Body of pancreas (tissue), 4 donors: ENCODE measurements at regions not wholly inside any gene's neighbourhood (a gene's known extent, or its start where the extent isn't known, plus 50 kb on each side); places are given as distances from the start of the nearest gene placed in this dataset.
A peak's percentile ranks its signal among the peaks of the same experiment; 100 is the strongest.

ENCODE experiments used
- ATAC-seq: fragments of 150-250 bp; one replicate; pipeline ENCODE4 v1.9.1; 2016
- DNase-seq, 4 donors: peaks; one replicate each; pipeline ENCODE4 v3.0.0-alpha.2; 2019
- H3K27ac ChIP-seq, 4 donors: fragments of 200-600 bp; sonication (generic); 1 replicate in 3 of 4; 2 replicates in 1 of 4; pipeline versions ENCODE4 v1.5.1 to v1.6.1; 2016 to 2019; ENCODE audit warnings: mild to moderate bottlenecking in 1 of 4, mixed read lengths in 1 of 4, moderate library complexity in 1 of 4
- H3K27me3 ChIP-seq, 2 donors: fragments of 200-600 bp; sonication (generic); one replicate each; pipeline ENCODE4 v1.6.0; 2016; ENCODE audit warnings: mild to moderate bottlenecking in 1 of 2
- H3K36me3 ChIP-seq, 2 donors: fragments of 200-600 bp; sonication (generic); replicated peaks in 1 of 2; 2 replicates each; pipeline ENCODE4 v1.5.1; 2016; ENCODE audit warnings: low read depth in 2 of 2; ENCODE audit not compliant: insufficient read depth in 1 of 2
- H3K4me1 ChIP-seq: fragments of 200-600 bp; sonication (generic); one replicate; pipeline ENCODE4 v1.6.0; 2016
- H3K4me3 ChIP-seq, 2 donors: fragments of 200-600 bp; sonication (generic); 1 replicate in 1 of 2; 2 replicates in 1 of 2; pipeline ENCODE4 v1.5.1; 2016 to 2019
- H3K9me3 ChIP-seq, 3 donors: fragments of 200-600 bp; sonication (generic); 1 replicate in 2 of 3; 2 replicates in 1 of 3; pipeline ENCODE4 v1.5.1; 2016
- CTCF ChIP-seq, 7 experiments: fragments of 450-650 bp in 4 of 7; fragments of 200-600 bp in 3 of 7; sonication (generic) in 3 of 7; IDR thresholded peaks; one replicate each; pipeline ENCODE4 v1.5.1; 2016 to 2019; ENCODE audit warnings: antibody characterized with exemption in 7 of 7
- POLR2A ChIP-seq, 3 donors: fragments of 450-650 bp; IDR thresholded peaks; one replicate each; pipeline ENCODE4 v1.6.1; 2016; ENCODE audit warnings: antibody characterized with exemption in 3 of 3, mild to moderate bottlenecking in 2 of 3
- WGBS, 2 donors: methylation state at CpG; one replicate each; pipeline ENCODE4 v1.1.5; 2017; 5-methylcytosine and 5-hydroxymethylcytosine counted together
- intact Hi-C: fragments of 100-400 bp; cut with DNase I; formaldehyde crosslinking; loops from one replicate; pipeline ENCODE4 v1.15.1; 2023

- no peaks in the 10 kb centered on the region for H3K9me3 ChIP-seq
- TF ChIP-seq POLR2A (IDR thresholded peaks at IDR 0.05) (no peak), CTCF (IDR thresholded peaks at IDR 0.05) (no peak)
- intact Hi-C loops: no loop called here
- no peaks in the 10 kb centered on the region for H3K27me3 ChIP-seq
- no peak for DNase-seq
- no peak overlapping the region for H3K27ac ChIP-seq
- 58 to 66% methylated on average over 1 of the region's 1 CpG for WGBS, 2 donors
- no peaks in the 10 kb centered on the region for H3K4me1 ChIP-seq
- no peak for ATAC-seq
- H3K36me3 ChIP-seq: no peaks in the 10 kb centered on the region
- no peak overlapping the region for H3K4me3 ChIP-seq
Measured at GRCh38 chr13:83958531-83958930, 76.3 kb upstream of the SLITRK1 start.

GRCh38 chr13:83955011-83955410 is 72.7 kb upstream of the SLITRK1 start:
- DNase-seq: no peak
- TF ChIP-seq POLR2A (IDR thresholded peaks at IDR 0.05) (no peak), CTCF (IDR thresholded peaks at IDR 0.05) (no peak)
- no peak overlapping the region for H3K4me3 ChIP-seq
- no peaks in the 10 kb centered on the region for H3K9me3 ChIP-seq
- H3K36me3 ChIP-seq: no peaks in the 10 kb centered on the region
- no peaks in the 10 kb centered on the region for H3K27me3 ChIP-seq
- ATAC-seq: no peak
- intact Hi-C loops: no loop called here
- H3K27ac ChIP-seq: no peak overlapping the region
- 92 to 96% methylated on average over 3 of the region's 3 CpGs for WGBS, 2 donors
- no peaks in the 10 kb centered on the region for H3K4me1 ChIP-seq

- H3K27me3 ChIP-seq: no peaks in the 10 kb centered on the region
- no peak overlapping the region for H3K4me3 ChIP-seq
- no peaks in the 10 kb centered on the region for H3K4me1 ChIP-seq
- intact Hi-C loops: no loop called here
- TF ChIP-seq CTCF (IDR thresholded peaks at IDR 0.05): no peak
- no peak for TF ChIP-seq POLR2A (IDR thresholded peaks at IDR 0.05)
- WGBS, 2 donors: 84 to 85% methylated on average over 2 of the region's 2 CpGs
- H3K27ac ChIP-seq: no peak overlapping the region
- ATAC-seq (no peak), DNase-seq (no peak)
- H3K36me3 ChIP-seq: no peaks in the 10 kb centered on the region
- H3K9me3 ChIP-seq: no peaks in the 10 kb centered on the region
Measured at GRCh38 chr13:83953916-83954315, 71.6 kb upstream of the SLITRK1 start.

GRCh38 chr13:83950293-83950692 is 68.0 kb upstream of the SLITRK1 start:
- 14 to 19% methylated on average over 1 of the region's 1 CpG for WGBS, 2 donors
- H3K4me1 ChIP-seq: no peaks in the 10 kb centered on the region
- no peak overlapping the region for H3K27ac ChIP-seq
- DNase-seq: no peak
- H3K9me3 ChIP-seq: no peaks in the 10 kb centered on the region
- no peak overlapping the region for H3K4me3 ChIP-seq
- no peak for ATAC-seq
- intact Hi-C loops: no loop called here
- TF ChIP-seq POLR2A (IDR thresholded peaks at IDR 0.05) (no peak), CTCF (IDR thresholded peaks at IDR 0.05) (no peak)
- H3K27me3 ChIP-seq: no peaks in the 10 kb centered on the region
- no peaks in the 10 kb centered on the region for H3K36me3 ChIP-seq

- Histone ChIP-seq H3K4me1 (no peaks in the 10 kb centered on the region), H3K27me3 (no peaks in the 10 kb centered on the region), H3K9me3 (no peaks in the 10 kb centered on the region), H3K4me3 (no peak overlapping the region), H3K36me3 (no peaks in the 10 kb centered on the region), H3K27ac (no peak overlapping the region)
- ATAC-seq (peak; percentile 66), DNase-seq (peak; percentile 13 to 24 (median 20))
- no peak for TF ChIP-seq POLR2A (IDR thresholded peaks at IDR 0.05)
- peak in 4 of 7 experiments; percentile 35 to 54 (median 40) for TF ChIP-seq CTCF (IDR thresholded peaks at IDR 0.05)
- WGBS, 2 donors: 45 to 47% methylated on average over 6 of the region's 6 CpGs
- intact Hi-C loops: no loop called here
Measured at GRCh38 chr13:83943530-83944279, 61.4 kb upstream of the SLITRK1 start.
